WTC11 (cell line): ENCODE measurements at regions not wholly inside any gene's neighbourhood (a gene's known extent, or its start where the extent isn't known, plus 50 kb on each side); places are given as distances from the start of the nearest gene placed in this dataset.

Source experiments
- ATAC-seq: fragments of 200-7000 bp; cut with Tn5 transposase; 2 replicates; pipeline ENCODE4 v1.10.0; 2021; ENCODE audit warnings: mild to moderate bottlenecking, moderate library complexity
- CTCF ChIA-PET: fragments of 300-600 bp; sonication (Branson Sonifier 250); formaldehyde crosslinking; loops from one replicate; lab custom pipeline; 2021; ENCODE audit warnings: antibody characterized with exemption; lab: Charles Lee
- POLR2A ChIA-PET: fragments of 350-600 bp; sonication (Branson Sonifier 250); formaldehyde crosslinking; loops from one replicate; lab custom pipeline; 2021; ENCODE audit warnings: antibody characterized with exemption; lab: Charles Lee
- DNase-seq: peaks from one replicate; pipeline ENCODE4 v3.0.0; 2021; ENCODE audit warnings: low spot score
- H3K27ac Mint-ChIP-seq: 2 replicates; pipeline ENCODE4 v1.8.0; 2021; ENCODE audit warnings: mixed read lengths
- H3K27me3 Mint-ChIP-seq: 2 replicates; pipeline ENCODE4 v1.8.0; 2021; ENCODE audit warnings: low read depth, mild to moderate bottlenecking, moderate library complexity, mixed read lengths
- H3K36me3 Mint-ChIP-seq: 2 replicates; pipeline ENCODE4 v1.8.0; 2021; ENCODE audit warnings: mixed read lengths
- H3K4me1 Mint-ChIP-seq: 2 replicates; pipeline ENCODE4 v1.8.0; 2022; ENCODE audit warnings: mixed read lengths
- H3K4me3 Mint-ChIP-seq: 2 replicates; pipeline ENCODE4 v1.8.0; 2021; ENCODE audit warnings: mild to moderate bottlenecking, moderate library complexity, mixed read lengths
- H3K9me3 Mint-ChIP-seq: 2 replicates; pipeline ENCODE4 v1.8.0; 2021; ENCODE audit warnings: mixed read lengths
- EMX1 ChIP-seq: fragments of 250-450 bp; sonication (Bioruptor Pico); IDR thresholded peaks from 2 replicates; pipeline ENCODE4 v1.8.0; 2021; ENCODE audit warnings: mild to moderate bottlenecking
- ETV6 ChIP-seq: sonication (generic); formaldehyde crosslinking; IDR thresholded peaks from 2 replicates; pipeline ENCODE4 v1.8.1; 2022; ENCODE audit warnings: mild to moderate bottlenecking, missing genetic modification reagents
- FOXK1 ChIP-seq: sonication (generic); formaldehyde crosslinking; IDR thresholded peaks from 2 replicates; pipeline ENCODE4 v1.8.0; 2022; ENCODE audit warnings: mild to moderate bottlenecking, moderate library complexity, missing genetic modification reagents
- FOXP1 ChIP-seq: sonication (generic); formaldehyde crosslinking; IDR thresholded peaks from 2 replicates; pipeline ENCODE4 v1.8.0; 2022; ENCODE audit warnings: missing genetic modification reagents, mild to moderate bottlenecking, moderate library complexity, borderline replicate concordance
- KAT7 ChIP-seq: sonication (generic); formaldehyde crosslinking; IDR thresholded peaks from 2 replicates; pipeline ENCODE4 v1.8.1; 2023; ENCODE audit warnings: missing genetic modification reagents, mild to moderate bottlenecking, borderline replicate concordance
- NFYB ChIP-seq: sonication (generic); formaldehyde crosslinking; conservative IDR thresholded peaks from 2 replicates; pipeline ENCODE4 v1.8.0; 2022; ENCODE audit warnings: low read depth, missing genetic modification reagents
- NR3C1 ChIP-seq: sonication (generic); formaldehyde crosslinking; conservative IDR thresholded peaks from 2 replicates; pipeline ENCODE4 v1.8.1; 2023; ENCODE audit warnings: low read depth, mild to moderate bottlenecking, missing genetic modification reagents
- RELA ChIP-seq: sonication (generic); formaldehyde crosslinking; IDR thresholded peaks from 2 replicates; pipeline ENCODE4 v1.8.1; 2022; ENCODE audit warnings: missing genetic modification reagents, mild to moderate bottlenecking, borderline replicate concordance
- TEAD4 ChIP-seq: sonication (generic); formaldehyde crosslinking; IDR thresholded peaks from 2 replicates; pipeline ENCODE4 v1.8.0; 2022; ENCODE audit warnings: mild to moderate bottlenecking, missing genetic modification reagents
- ZBTB21 ChIP-seq: sonication (generic); formaldehyde crosslinking; IDR thresholded peaks from 2 replicates; pipeline ENCODE4 v1.8.1; 2023; ENCODE audit warnings: mild to moderate bottlenecking, missing genetic modification reagents, borderline replicate concordance
- ZNF671 ChIP-seq: fragments of 250-450 bp; sonication (Bioruptor Pico); IDR thresholded peaks from 2 replicates; pipeline ENCODE4 v1.8.0; 2021; ENCODE audit warnings: mild to moderate bottlenecking
- TF ChIP-seq, protein P1 (sequence below): fragments of 250-450 bp; sonication (Bioruptor Pico); conservative IDR thresholded peaks from 2 replicates; pipeline ENCODE4 v1.9.0; 2021; ENCODE audit warnings: mild to moderate bottlenecking
- TF ChIP-seq, protein P2 (sequence below): sonication (generic); formaldehyde crosslinking; IDR thresholded peaks from 2 replicates; pipeline ENCODE4 v1.8.1; 2023; ENCODE audit warnings: mild to moderate bottlenecking, missing genetic modification reagents, moderate library complexity
- TF ChIP-seq, protein P3 (sequence below): sonication (generic); formaldehyde crosslinking; IDR thresholded peaks from 2 replicates; pipeline ENCODE4 v1.8.1; 2023; ENCODE audit warnings: mild to moderate bottlenecking, missing genetic modification reagents
- TF ChIP-seq, protein P4 (sequence below): sonication (generic); formaldehyde crosslinking; IDR thresholded peaks from 2 replicates; pipeline ENCODE4 v1.8.1; 2022; ENCODE audit warnings: mild to moderate bottlenecking, moderate library complexity, missing genetic modification reagents
- TF ChIP-seq, protein P5 (sequence below): fragments of 250-450 bp; sonication (Bioruptor Pico); IDR thresholded peaks from 2 replicates; pipeline ENCODE4 v1.9.0; 2021; ENCODE audit warnings: mild to moderate bottlenecking
- TF ChIP-seq, protein P6 (sequence below): sonication (generic); formaldehyde crosslinking; IDR thresholded peaks from 2 replicates; pipeline ENCODE4 v1.8.1; 2023; ENCODE audit warnings: mild to moderate bottlenecking, missing genetic modification reagents, borderline replicate concordance

DNA sequence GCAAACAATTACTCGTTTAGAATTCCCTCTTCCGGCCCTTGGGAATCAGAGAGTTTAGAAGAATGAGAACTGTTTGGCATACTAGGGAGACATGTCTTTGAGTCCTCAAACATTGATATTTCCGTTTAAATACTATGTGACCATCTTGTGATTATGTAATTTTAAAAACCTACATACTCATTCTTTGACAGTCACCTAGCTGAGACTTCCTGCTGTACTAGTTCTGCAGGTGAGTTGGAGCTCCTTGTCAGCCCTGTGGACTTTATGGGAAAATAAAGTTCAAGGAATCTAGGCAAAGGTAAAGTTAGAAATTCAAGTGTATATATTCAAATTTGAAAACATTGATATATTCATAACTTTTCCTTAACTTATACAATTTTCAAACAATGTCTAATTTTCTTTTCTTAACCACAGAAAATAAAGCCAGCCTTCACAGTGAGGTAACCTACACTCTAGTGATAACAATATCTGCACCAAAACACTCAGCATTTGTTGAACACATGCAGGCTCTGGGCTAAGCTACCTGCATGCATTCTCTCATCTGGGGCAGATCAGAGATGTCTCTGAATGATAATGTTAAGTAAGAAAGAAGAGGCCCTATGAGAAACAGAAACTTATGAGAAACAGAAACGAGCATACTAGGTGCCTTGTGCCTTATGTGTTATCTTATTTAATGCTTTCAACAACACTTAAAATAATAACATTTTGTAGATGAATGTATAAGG, 67.0 kb upstream of the BACE2 start:
- Mint-ChIP-seq H3K4me1 (peaks cover 9% of the 10 kb centered on the region), H3K4me3 (no peak overlapping the region), H3K27me3 (no peaks in the 10 kb centered on the region; the same call in none of the 2 replicates), H3K27ac (no peak overlapping the region), H3K36me3 (peaks cover 12% of the 10 kb centered on the region), H3K9me3 (peaks cover 27% of the 10 kb centered on the region)
- ATAC-seq (no peak), DNase-seq (no peak)
- CTCF ChIA-PET: no interaction called here
- POLR2A ChIA-PET: no interaction called here
- TF ChIP-seq, protein P1, sequence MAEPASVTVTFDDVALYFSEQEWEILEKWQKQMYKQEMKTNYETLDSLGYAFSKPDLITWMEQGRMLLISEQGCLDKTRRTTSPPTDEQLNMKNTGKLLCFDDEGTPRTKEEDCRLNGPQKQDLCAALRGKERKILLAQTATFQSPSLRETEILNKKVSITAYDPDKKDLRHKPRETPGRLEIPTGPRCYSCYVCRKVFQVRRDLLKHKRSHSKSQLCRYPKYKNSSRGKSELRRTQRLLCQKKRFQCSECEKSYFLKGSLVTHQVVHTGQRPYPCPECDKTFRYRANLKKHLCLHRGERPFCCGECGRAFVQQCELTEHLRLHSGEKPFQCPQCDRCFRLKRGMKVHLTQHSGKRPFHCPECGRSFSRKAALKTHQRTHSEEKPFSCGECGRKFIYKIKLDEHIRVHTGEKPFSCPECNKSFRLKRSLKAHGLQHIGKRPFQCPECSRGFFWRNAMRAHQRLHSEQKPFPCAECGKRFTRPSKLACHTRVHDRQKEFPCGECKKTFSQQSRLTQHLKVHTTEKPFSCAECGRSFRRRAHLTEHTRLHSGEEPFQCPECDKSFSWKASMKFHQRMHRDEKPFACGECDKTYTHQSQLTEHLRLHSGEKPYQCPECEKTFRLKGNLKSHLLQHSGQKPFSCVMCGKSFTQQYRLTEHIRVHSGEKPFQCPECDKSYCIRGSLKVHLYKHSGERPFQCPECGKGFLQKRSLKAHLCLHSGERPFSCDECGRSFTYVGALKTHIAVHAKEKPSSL: no peak
- TF ChIP-seq, protein P2, sequence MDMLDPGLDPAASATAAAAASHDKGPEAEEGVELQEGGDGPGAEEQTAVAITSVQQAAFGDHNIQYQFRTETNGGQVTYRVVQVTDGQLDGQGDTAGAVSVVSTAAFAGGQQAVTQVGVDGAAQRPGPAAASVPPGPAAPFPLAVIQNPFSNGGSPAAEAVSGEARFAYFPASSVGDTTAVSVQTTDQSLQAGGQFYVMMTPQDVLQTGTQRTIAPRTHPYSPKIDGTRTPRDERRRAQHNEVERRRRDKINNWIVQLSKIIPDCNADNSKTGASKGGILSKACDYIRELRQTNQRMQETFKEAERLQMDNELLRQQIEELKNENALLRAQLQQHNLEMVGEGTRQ (CRISPR knock-in tag): no peak
- no peak for TF ChIP-seq NFYB (CRISPR knock-in tag)
- TF ChIP-seq NR3C1 (CRISPR knock-in tag): no peak
- TF ChIP-seq, protein P3, sequence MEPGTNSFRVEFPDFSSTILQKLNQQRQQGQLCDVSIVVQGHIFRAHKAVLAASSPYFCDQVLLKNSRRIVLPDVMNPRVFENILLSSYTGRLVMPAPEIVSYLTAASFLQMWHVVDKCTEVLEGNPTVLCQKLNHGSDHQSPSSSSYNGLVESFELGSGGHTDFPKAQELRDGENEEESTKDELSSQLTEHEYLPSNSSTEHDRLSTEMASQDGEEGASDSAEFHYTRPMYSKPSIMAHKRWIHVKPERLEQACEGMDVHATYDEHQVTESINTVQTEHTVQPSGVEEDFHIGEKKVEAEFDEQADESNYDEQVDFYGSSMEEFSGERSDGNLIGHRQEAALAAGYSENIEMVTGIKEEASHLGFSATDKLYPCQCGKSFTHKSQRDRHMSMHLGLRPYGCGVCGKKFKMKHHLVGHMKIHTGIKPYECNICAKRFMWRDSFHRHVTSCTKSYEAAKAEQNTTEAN (CRISPR knock-in tag): no peak

DNA sequence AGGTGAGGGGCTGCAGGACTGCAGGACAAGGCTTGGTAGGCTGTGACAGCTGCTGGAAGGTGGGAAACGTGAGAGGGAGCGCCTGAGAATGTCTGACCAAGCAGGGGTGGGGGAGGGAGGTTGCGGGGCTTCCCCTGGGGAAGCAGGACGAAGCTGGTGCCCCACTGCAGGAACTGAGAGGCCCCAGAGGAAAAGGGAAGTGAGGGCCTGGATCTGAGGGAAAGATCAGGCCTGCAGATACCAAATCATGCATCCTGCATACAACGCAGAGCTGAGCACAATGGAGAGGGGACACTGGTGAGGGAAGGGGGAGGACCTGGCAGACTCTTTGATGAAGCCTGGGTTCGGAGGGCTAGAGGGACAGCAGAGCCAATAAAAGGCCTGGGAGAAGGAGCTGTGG, 65.7 kb upstream of the BACE2 start:
- ChIA-PET POLR2A (interaction anchor here (1.3 kb wide), 1 partner anchor 33 kb away, joined by 3 read pairs; no protein-coding TSS in a partner anchor), CTCF (interaction anchor here (0.7 to 0.8 kb wide), 4 partner anchors 11 to 34 kb away, joined by 3 read pairs; no protein-coding TSS in a partner anchor)
- Mint-ChIP-seq H3K36me3 (peaks cover 12% of the 10 kb centered on the region), H3K27me3 (no peaks in the 10 kb centered on the region; the same call in 1 of the 2 replicates), H3K4me3 (no peak overlapping the region), H3K27ac (no peak overlapping the region), H3K4me1 (peaks cover 9% of the 10 kb centered on the region), H3K9me3 (peaks cover 27% of the 10 kb centered on the region)
- no peak for TF ChIP-seq EMX1 (CRISPR knock-in tag)
- TF ChIP-seq ZNF671 (CRISPR knock-in tag): no peak
- TF ChIP-seq, protein P4, sequence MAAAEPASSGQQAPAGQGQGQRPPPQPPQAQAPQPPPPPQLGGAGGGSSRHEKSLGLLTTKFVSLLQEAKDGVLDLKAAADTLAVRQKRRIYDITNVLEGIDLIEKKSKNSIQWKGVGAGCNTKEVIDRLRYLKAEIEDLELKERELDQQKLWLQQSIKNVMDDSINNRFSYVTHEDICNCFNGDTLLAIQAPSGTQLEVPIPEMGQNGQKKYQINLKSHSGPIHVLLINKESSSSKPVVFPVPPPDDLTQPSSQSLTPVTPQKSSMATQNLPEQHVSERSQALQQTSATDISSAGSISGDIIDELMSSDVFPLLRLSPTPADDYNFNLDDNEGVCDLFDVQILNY (CRISPR knock-in tag): no peak
- TF ChIP-seq, protein P2 (CRISPR knock-in tag): no peak
- TF ChIP-seq FOXK1 (CRISPR knock-in tag): no peak
- no peak for TF ChIP-seq TEAD4 (CRISPR knock-in tag)
- TF ChIP-seq NFYB (CRISPR knock-in tag): no peak
- TF ChIP-seq, protein P5, sequence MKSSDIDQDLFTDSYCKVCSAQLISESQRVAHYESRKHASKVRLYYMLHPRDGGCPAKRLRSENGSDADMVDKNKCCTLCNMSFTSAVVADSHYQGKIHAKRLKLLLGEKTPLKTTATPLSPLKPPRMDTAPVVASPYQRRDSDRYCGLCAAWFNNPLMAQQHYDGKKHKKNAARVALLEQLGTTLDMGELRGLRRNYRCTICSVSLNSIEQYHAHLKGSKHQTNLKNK (CRISPR knock-in tag): no peak
- TF ChIP-seq FOXP1 (CRISPR knock-in tag): no peak
- TF ChIP-seq, protein P6, sequence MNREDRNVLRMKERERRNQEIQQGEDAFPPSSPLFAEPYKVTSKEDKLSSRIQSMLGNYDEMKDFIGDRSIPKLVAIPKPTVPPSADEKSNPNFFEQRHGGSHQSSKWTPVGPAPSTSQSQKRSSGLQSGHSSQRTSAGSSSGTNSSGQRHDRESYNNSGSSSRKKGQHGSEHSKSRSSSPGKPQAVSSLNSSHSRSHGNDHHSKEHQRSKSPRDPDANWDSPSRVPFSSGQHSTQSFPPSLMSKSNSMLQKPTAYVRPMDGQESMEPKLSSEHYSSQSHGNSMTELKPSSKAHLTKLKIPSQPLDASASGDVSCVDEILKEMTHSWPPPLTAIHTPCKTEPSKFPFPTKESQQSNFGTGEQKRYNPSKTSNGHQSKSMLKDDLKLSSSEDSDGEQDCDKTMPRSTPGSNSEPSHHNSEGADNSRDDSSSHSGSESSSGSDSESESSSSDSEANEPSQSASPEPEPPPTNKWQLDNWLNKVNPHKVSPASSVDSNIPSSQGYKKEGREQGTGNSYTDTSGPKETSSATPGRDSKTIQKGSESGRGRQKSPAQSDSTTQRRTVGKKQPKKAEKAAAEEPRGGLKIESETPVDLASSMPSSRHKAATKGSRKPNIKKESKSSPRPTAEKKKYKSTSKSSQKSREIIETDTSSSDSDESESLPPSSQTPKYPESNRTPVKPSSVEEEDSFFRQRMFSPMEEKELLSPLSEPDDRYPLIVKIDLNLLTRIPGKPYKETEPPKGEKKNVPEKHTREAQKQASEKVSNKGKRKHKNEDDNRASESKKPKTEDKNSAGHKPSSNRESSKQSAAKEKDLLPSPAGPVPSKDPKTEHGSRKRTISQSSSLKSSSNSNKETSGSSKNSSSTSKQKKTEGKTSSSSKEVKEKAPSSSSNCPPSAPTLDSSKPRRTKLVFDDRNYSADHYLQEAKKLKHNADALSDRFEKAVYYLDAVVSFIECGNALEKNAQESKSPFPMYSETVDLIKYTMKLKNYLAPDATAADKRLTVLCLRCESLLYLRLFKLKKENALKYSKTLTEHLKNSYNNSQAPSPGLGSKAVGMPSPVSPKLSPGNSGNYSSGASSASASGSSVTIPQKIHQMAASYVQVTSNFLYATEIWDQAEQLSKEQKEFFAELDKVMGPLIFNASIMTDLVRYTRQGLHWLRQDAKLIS (CRISPR knock-in tag): no peak
- TF ChIP-seq ETV6 (CRISPR knock-in tag): no peak
- no peak for TF ChIP-seq KAT7 (CRISPR knock-in tag)
- TF ChIP-seq ZBTB21 (CRISPR knock-in tag): no peak
- TF ChIP-seq RELA (CRISPR knock-in tag): no peak
- no peak for DNase-seq
- ATAC-seq: no peak
